Fibroblast of mammary gland (primary cell): ENCODE measurements at regions not wholly inside any gene's neighbourhood (a gene's known extent, or its start where the extent isn't known, plus 50 kb on each side); places are given as distances from the start of the nearest gene placed in this dataset.

Source experiments
- DNase-seq: peaks from one replicate; pipeline ENCODE4 v3.0.0-alpha.2; 2010; ENCODE audit warnings: low read depth
- H3K4me3 ChIP-seq: 2 replicates; pipeline ENCODE4 v1.5.1; 2011; ENCODE audit warnings: low read depth, mild to moderate bottlenecking, low read length, moderate library complexity; ENCODE audit not compliant: control insufficient read depth
- TF ChIP-seq, protein P1 (sequence below): conservative IDR thresholded peaks from 2 replicates; pipeline ENCODE4 v1.5.1; 2011; ENCODE audit warnings: low read depth, low read length, inconsistent platforms; ENCODE audit not compliant: control insufficient read depth, insufficient read depth

DNA sequence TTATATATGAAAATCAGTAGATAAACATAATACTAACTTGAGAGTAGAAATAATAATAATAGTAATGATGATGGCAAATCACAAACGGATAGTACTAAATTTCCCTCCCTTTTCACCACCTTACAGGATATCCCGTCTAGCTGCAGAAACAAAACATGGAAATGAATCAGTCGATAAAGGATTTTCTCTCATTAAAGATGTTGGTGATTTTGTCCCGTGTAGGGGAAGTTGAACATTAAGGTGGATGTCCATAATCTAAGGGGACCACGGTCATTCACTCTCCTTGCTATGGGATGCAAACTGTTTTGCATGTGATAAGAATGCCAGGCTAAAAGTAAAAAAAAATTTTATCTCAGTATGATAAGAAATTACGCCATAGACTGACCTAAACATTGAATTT is 1027.7 kb upstream of the NR2F2 start:
- H3K4me3 ChIP-seq: no peak overlapping the region
- DNase-seq: no peak
- TF ChIP-seq, protein P1, sequence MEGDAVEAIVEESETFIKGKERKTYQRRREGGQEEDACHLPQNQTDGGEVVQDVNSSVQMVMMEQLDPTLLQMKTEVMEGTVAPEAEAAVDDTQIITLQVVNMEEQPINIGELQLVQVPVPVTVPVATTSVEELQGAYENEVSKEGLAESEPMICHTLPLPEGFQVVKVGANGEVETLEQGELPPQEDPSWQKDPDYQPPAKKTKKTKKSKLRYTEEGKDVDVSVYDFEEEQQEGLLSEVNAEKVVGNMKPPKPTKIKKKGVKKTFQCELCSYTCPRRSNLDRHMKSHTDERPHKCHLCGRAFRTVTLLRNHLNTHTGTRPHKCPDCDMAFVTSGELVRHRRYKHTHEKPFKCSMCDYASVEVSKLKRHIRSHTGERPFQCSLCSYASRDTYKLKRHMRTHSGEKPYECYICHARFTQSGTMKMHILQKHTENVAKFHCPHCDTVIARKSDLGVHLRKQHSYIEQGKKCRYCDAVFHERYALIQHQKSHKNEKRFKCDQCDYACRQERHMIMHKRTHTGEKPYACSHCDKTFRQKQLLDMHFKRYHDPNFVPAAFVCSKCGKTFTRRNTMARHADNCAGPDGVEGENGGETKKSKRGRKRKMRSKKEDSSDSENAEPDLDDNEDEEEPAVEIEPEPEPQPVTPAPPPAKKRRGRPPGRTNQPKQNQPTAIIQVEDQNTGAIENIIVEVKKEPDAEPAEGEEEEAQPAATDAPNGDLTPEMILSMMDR: no peak

DNA sequence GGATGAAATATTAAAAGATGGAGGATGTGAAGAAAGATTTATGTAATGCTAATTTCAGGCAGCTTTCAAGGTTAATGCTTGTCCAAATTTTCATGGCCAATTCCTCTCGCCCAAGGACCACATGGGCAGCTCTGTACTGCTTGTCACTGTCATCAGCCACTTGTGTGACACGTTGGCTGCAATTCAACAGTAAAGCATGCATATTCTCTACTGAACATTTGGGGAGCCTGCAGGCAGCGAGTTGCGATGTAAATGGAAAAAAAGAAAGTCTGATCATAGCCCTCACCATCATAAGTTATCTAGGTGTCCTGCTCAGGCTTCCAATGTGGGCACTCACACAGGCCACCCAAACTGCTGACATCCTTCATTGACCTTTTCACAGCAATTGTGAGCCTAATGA is 1026.8 kb upstream of the NR2F2 start:
- TF ChIP-seq, protein P1: no peak
- no peak overlapping the region for H3K4me3 ChIP-seq
- no peak for DNase-seq

DNA sequence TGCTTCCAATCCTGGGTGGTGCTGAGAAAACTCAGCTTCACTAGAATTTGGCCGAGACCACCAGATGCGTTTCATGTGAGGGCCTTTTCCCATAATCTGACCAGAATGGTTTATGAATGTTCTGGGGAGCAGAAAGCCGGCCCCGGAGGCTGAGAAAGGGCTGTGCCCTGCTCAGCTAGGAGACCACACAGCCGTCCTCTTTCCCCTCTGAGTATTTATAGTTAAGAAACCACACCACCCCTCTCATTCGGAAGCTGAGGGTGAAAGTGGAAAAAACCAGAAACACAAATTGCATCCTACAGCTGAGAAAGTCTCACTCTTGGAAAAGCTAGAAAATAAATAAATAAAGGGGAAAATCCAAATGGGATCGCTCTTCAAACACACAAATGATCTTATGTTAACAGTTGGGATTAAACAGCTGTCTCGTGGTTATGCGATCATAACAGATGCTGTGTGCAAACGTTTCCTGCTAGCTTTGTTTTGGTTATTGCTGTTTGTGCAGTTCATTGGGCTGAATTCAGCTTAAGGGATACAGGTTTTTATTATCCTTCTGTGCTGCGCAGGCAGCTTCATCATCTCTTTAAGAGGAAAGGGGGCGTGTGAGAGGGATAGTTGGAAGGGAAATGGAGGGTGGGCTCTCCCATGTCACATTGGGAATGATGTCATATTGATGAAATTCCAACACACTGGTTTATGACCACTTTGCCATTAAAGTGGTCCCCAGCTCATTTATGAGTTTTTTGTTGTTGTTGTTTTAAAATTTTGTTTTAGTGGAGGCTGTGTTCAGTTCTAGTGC is 1026.2 kb upstream of the NR2F2 start:
- no peak overlapping the region for H3K4me3 ChIP-seq
- TF ChIP-seq, protein P1: no peak
- peak; percentile 63 for DNase-seq

DNA sequence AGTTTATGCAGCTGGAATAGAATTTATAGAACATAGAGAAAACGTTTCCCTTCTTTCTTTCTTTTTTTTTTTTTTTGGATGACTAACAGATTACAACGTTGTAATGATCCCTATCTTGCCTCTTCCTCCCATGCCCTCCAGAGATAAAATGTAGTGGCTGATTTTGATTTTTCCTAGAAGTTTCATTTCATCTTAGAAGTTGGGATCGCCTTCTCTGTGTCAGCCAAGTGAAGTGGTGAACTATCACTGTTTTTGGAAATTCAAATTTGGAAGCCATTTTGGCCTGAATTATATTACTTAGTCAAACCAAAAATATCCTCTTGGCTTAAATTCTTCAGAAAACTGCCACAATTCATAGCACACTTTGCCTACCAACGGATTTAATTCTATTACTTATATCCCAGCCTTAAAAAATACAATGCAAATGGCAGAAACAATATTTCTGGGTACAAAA is 1025.5 kb upstream of the NR2F2 start:
- DNase-seq: no peak
- H3K4me3 ChIP-seq: no peak overlapping the region
- TF ChIP-seq, protein P1: no peak

DNA sequence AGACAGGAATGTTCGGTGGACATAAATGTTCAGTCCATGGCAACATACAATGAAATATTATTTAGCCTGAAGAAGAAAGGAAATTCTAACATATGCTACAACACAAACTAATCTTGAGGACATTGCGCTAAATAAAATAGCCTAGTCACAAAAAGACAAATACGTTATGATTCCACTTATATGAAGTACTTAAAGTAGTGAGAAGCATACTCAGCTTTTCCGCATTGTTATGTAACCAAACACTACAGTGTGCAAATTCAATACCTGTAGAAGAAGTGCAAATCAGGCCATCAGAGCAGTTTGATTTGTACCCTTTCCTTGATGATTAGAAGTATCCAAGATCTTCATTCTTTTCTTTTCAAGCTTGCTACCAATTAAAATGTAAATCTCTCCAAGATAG is 1023.4 kb upstream of the NR2F2 start:
- TF ChIP-seq, protein P1: no peak
- no peak for DNase-seq
- no peak overlapping the region for H3K4me3 ChIP-seq

DNA sequence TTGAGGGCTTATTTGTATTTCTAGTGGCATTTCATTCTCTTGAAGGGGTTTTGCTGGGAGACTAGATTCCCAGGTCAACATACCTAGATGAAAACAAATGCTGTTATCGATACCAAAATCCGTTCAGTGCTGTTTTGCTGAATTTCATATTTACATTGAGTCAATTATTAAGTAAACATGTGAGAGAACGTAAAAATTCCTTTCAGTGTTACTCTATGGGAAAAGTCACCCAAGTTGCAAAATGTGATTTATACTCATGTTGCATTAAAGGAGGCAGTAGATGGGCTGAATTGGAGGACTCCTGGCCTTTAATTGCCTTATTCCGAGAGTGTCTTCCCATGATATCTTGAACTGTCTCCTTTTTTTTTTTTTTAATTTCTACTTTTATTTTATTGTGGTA is 1011.3 kb upstream of the NR2F2 start:
- TF ChIP-seq, protein P1: no peak
- no peak for DNase-seq
- no peak overlapping the region for H3K4me3 ChIP-seq
